Caco-2 (cell line): ENCODE measurements at regions not wholly inside any gene's neighbourhood (a gene's known extent, or its start where the extent isn't known, plus 50 kb on each side); places are given as distances from the start of the nearest gene placed in this dataset.

ENCODE experiments used
- BruUV-seq: library from RNA; stranded (reverse); fragments of 400-500 nt; replicated peaks from 2 replicates; lab custom pipeline; 2021; lab: Mats Ljungman, UMichigan
- CTCF ChIA-PET: fragments of 300-600 bp; sonication (Branson Sonifier 250); formaldehyde crosslinking; loops from one replicate; lab custom pipeline; 2022; ENCODE audit warnings: antibody characterized with exemption; lab: Charles Lee
- POLR2A ChIA-PET: fragments of 300-600 bp; sonication (Branson Sonifier 250); formaldehyde crosslinking; loops from one replicate; lab custom pipeline; 2022; ENCODE audit warnings: antibody characterized with exemption; lab: Charles Lee
- DNase-seq, 2 experiments: peaks; one replicate each; pipeline versions ENCODE4 v3.0.0 to v3.0.0-alpha.2; 2020 to 2022
- H3K27me3 ChIP-seq: replicated peaks from 2 replicates; pipeline ENCODE4 v1.6.0; 2011; ENCODE audit warnings: low read length; ENCODE audit not compliant: control insufficient read depth, insufficient read depth
- H3K36me3 ChIP-seq: 2 replicates; pipeline ENCODE4 v1.5.1; 2011; ENCODE audit warnings: low read length; ENCODE audit not compliant: control insufficient read depth, insufficient read depth
- H3K4me1 ChIP-seq: fragments of 250-450 bp; sonication (Bioruptor Pico); 2 replicates; pipeline ENCODE4 v1.5.1; 2020; ENCODE audit warnings: mild to moderate bottlenecking
- H3K4me3 ChIP-seq: 2 replicates; pipeline ENCODE4 v1.5.1; 2011; ENCODE audit warnings: low read depth, mild to moderate bottlenecking, control low read depth, low read length
- H3K9me3 ChIP-seq: fragments of 250-450 bp; sonication (Bioruptor Pico); 2 replicates; pipeline ENCODE4 v1.5.1; 2020; ENCODE audit warnings: mild to moderate bottlenecking, moderate library complexity
- H3K27ac Mint-ChIP-seq: one replicate; pipeline ENCODE4 v1.8.0; 2022; ENCODE audit warnings: mixed read lengths; ENCODE audit not compliant: unreplicated experiment
- H3K27me3 Mint-ChIP-seq: one replicate; pipeline ENCODE4 v1.8.0; 2022; ENCODE audit warnings: mixed read lengths; ENCODE audit not compliant: insufficient read depth, unreplicated experiment
- H3K36me3 Mint-ChIP-seq: one replicate; pipeline ENCODE4 v1.8.0; 2022; ENCODE audit warnings: mild to moderate bottlenecking, mixed read lengths; ENCODE audit not compliant: insufficient read depth, unreplicated experiment
- H3K4me1 Mint-ChIP-seq: one replicate; pipeline ENCODE4 v1.8.0; 2022; ENCODE audit warnings: low read depth, mixed read lengths; ENCODE audit not compliant: unreplicated experiment
- H3K4me3 Mint-ChIP-seq: one replicate; pipeline ENCODE4 v1.8.0; 2022; ENCODE audit warnings: mild to moderate bottlenecking, moderate library complexity, mixed read lengths; ENCODE audit not compliant: unreplicated experiment
- H3K9me3 Mint-ChIP-seq: one replicate; pipeline ENCODE4 v1.8.0; 2022; ENCODE audit warnings: mixed read lengths; ENCODE audit not compliant: unreplicated experiment
- intact Hi-C: fragments of 100-400 bp; cut with micrococcal nuclease; formaldehyde crosslinking; loops from one replicate; pipeline ENCODE4 v1.10.0; 2022; ENCODE audit not compliant: unreplicated experiment
- TF ChIP-seq, protein P1 (sequence below), 2 experiments: fragments of 200-600 bp in 1 of 2; IDR thresholded peaks; 1 replicate in 1 of 2; 2 replicates in 1 of 2; pipeline versions ENCODE4 v1.5.1 to v1.8.0; 2011 to 2022; ENCODE audit warnings: antibody characterized with exemption in 1 of 2, control low read depth in 1 of 2, inconsistent platforms in 1 of 2, low read depth in 1 of 2, low read length in 1 of 2, mild to moderate bottlenecking in 1 of 2, moderate library complexity in 1 of 2; ENCODE audit not compliant: insufficient read depth in 1 of 2, severe bottlenecking in 1 of 2, unreplicated experiment in 1 of 2

GRCh38 chr5:165282491-165282890, 1777.1 kb downstream of the MAT2B start:
- no peak overlapping the region for H3K27ac Mint-ChIP-seq
- no peaks in the 10 kb centered on the region for H3K4me1 Mint-ChIP-seq
- Histone ChIP-seq H3K4me3 (no peak overlapping the region), H3K4me1 (no peaks in the 10 kb centered on the region), H3K9me3 (no peaks in the 10 kb centered on the region), H3K27me3 (no peaks in the 10 kb centered on the region), H3K36me3 (no peaks in the 10 kb centered on the region)
- TF ChIP-seq, protein P1, sequence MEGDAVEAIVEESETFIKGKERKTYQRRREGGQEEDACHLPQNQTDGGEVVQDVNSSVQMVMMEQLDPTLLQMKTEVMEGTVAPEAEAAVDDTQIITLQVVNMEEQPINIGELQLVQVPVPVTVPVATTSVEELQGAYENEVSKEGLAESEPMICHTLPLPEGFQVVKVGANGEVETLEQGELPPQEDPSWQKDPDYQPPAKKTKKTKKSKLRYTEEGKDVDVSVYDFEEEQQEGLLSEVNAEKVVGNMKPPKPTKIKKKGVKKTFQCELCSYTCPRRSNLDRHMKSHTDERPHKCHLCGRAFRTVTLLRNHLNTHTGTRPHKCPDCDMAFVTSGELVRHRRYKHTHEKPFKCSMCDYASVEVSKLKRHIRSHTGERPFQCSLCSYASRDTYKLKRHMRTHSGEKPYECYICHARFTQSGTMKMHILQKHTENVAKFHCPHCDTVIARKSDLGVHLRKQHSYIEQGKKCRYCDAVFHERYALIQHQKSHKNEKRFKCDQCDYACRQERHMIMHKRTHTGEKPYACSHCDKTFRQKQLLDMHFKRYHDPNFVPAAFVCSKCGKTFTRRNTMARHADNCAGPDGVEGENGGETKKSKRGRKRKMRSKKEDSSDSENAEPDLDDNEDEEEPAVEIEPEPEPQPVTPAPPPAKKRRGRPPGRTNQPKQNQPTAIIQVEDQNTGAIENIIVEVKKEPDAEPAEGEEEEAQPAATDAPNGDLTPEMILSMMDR (IDR thresholded peaks at IDR 0.05; ENCODE audit: insufficient read depth in 1 of 2, low read depth in 1 of 2, low read length in 1 of 2, severe bottlenecking in 1 of 2, unreplicated experiment in 1 of 2): no peak
- DNase-seq: no peak
- no peak overlapping the region for H3K4me3 Mint-ChIP-seq
- no peaks in the 10 kb centered on the region for H3K36me3 Mint-ChIP-seq
- no peaks in the 10 kb centered on the region for H3K9me3 Mint-ChIP-seq
- BruUV-seq: no TSS peak
- CTCF ChIA-PET: no interaction called here
- intact Hi-C loops: no loop called here
- POLR2A ChIA-PET: no interaction called here
- H3K27me3 Mint-ChIP-seq: no peaks in the 10 kb centered on the region

DNA sequence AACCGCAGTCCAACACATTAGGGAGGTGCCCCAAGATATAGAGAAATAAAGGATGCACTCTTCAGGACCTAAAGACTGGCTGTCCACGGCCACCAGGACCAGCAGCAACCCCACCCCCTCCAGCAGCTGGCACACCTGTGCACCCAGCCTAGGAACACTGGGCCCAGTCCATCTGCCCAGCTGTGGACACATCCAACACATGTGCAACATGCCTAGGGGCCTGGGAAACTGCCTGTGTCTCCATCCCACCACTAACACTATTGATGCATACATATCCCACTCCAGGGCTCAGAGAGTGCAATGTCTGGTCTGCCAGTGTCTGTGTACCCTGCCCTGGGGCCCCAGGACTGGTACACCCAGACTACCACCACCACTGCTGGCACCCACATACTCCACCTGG, 1781.3 kb downstream of the MAT2B start:
- H3K36me3 ChIP-seq: no peaks in the 10 kb centered on the region
- Mint-ChIP-seq H3K36me3 (no peaks in the 10 kb centered on the region), H3K27ac (no peak overlapping the region), H3K4me3 (no peak overlapping the region), H3K4me1 (no peaks in the 10 kb centered on the region), H3K27me3 (no peaks in the 10 kb centered on the region), H3K9me3 (no peaks in the 10 kb centered on the region)
- H3K27me3 ChIP-seq: no peaks in the 10 kb centered on the region
- H3K9me3 ChIP-seq: no peaks in the 10 kb centered on the region
- H3K4me1 ChIP-seq: no peaks in the 10 kb centered on the region
- POLR2A ChIA-PET: no interaction called here
- CTCF ChIA-PET: no interaction called here
- intact Hi-C loops: no loop called here
- no TSS peak for BruUV-seq
- H3K4me3 ChIP-seq: no peak overlapping the region
- DNase-seq: no peak
- TF ChIP-seq, protein P1 (IDR thresholded peaks at IDR 0.05; ENCODE audit: insufficient read depth in 1 of 2, low read depth in 1 of 2, low read length in 1 of 2, severe bottlenecking in 1 of 2, unreplicated experiment in 1 of 2): no peak

DNA sequence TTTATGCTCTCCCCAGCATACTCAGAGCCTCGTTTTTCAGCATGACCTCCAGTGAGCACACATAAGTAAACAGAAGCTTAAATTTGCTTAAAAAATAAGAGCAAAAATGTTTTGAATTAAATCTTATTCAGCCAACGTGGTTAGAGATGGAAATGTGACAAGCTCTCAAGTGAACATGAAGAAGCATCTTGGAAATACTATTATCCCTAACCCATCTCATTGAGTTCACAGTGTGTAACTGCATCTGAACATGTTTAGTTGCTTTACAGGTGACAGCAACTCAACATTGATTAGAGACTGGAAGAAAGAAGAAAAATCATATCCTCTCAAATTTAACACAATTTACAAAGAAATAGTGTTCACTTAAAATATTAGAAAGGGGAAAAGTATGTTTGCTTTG, 1785.1 kb downstream of the MAT2B start:
- H3K27ac Mint-ChIP-seq: no peak overlapping the region

More for the DNA sequence above, 1785.1 kb downstream of the MAT2B start:
- DNase-seq: no peak
- H3K9me3 ChIP-seq: no peaks in the 10 kb centered on the region
- ChIA-PET POLR2A (no interaction called here), CTCF (no interaction called here)
- no peaks in the 10 kb centered on the region for H3K27me3 Mint-ChIP-seq
- H3K36me3 ChIP-seq: no peaks in the 10 kb centered on the region
- H3K36me3 Mint-ChIP-seq: no peaks in the 10 kb centered on the region
- H3K4me1 ChIP-seq: no peaks in the 10 kb centered on the region
- intact Hi-C loops: no loop called here
- no peak overlapping the region for H3K4me3 ChIP-seq
- TF ChIP-seq, protein P1 (IDR thresholded peaks at IDR 0.05; ENCODE audit: insufficient read depth in 1 of 2, low read depth in 1 of 2, low read length in 1 of 2, severe bottlenecking in 1 of 2, unreplicated experiment in 1 of 2): no peak
- no TSS peak for BruUV-seq
- H3K9me3 Mint-ChIP-seq: no peaks in the 10 kb centered on the region
- H3K27me3 ChIP-seq: no peaks in the 10 kb centered on the region
- H3K4me1 Mint-ChIP-seq: no peaks in the 10 kb centered on the region
- no peak overlapping the region for H3K4me3 Mint-ChIP-seq
